Activated naive CD8-positive, alpha-beta T cell treated with anti-CD3 and anti-CD28 coated beads for 36 hours (primary cell): ENCODE measurements at regions not wholly inside any gene's neighbourhood (a gene's known extent, or its start where the extent isn't known, plus 50 kb on each side); places are given as distances from the start of the nearest gene placed in this dataset.

Source experiments
- DNase-seq: peaks from one replicate; pipeline ENCODE4 v3.0.0; 2021
- H3K27ac Mint-ChIP-seq: one replicate; pipeline ENCODE4 v1.8.0; 2022; ENCODE audit warnings: mild to moderate bottlenecking, moderate library complexity, mixed read lengths
- H3K27me3 Mint-ChIP-seq: one replicate; pipeline ENCODE4 v1.8.0; 2022; ENCODE audit warnings: mild to moderate bottlenecking, mixed read lengths
- H3K36me3 Mint-ChIP-seq: one replicate; pipeline ENCODE4 v1.8.0; 2021; ENCODE audit warnings: mild to moderate bottlenecking, mixed read lengths
- H3K4me1 Mint-ChIP-seq: one replicate; pipeline ENCODE4 v1.8.0; 2021; ENCODE audit warnings: mixed read lengths
- H3K4me3 Mint-ChIP-seq: one replicate; pipeline ENCODE4 v1.8.0; 2022; ENCODE audit warnings: mild to moderate bottlenecking, moderate library complexity, mixed read lengths
- H3K9me3 Mint-ChIP-seq: one replicate; pipeline ENCODE4 v1.8.0; 2022; ENCODE audit warnings: mixed read lengths

- no peak for DNase-seq
- Mint-ChIP-seq H3K27me3 (no peaks in the 10 kb centered on the region), H3K27ac (no peak overlapping the region), H3K36me3 (no peaks in the 10 kb centered on the region), H3K4me1 (no peaks in the 10 kb centered on the region), H3K4me3 (no peak overlapping the region), H3K9me3 (peaks cover 5% of the 10 kb centered on the region)
Measured at GRCh38 chr6:92160226-92160625, 1259.1 kb downstream of the EPHA7 start.

- peaks cover 5% of the 10 kb centered on the region for H3K9me3 Mint-ChIP-seq
- no peaks in the 10 kb centered on the region for H3K36me3 Mint-ChIP-seq
- H3K27me3 Mint-ChIP-seq: no peaks in the 10 kb centered on the region
Measured at GRCh38 chr6:92159046-92159445, 1260.3 kb downstream of the EPHA7 start.

GRCh38 chr6:92150553-92150952, 1268.8 kb downstream of the EPHA7 start:
- H3K27me3 Mint-ChIP-seq: no peaks in the 10 kb centered on the region
- H3K4me1 Mint-ChIP-seq: no peaks in the 10 kb centered on the region
- H3K4me3 Mint-ChIP-seq: no peak overlapping the region

More at GRCh38 chr6:92159046-92159445, 1260.3 kb downstream of the EPHA7 start:
- DNase-seq: no peak
- Mint-ChIP-seq H3K4me1 (no peaks in the 10 kb centered on the region), H3K27ac (no peak overlapping the region), H3K4me3 (no peak overlapping the region)

DNA sequence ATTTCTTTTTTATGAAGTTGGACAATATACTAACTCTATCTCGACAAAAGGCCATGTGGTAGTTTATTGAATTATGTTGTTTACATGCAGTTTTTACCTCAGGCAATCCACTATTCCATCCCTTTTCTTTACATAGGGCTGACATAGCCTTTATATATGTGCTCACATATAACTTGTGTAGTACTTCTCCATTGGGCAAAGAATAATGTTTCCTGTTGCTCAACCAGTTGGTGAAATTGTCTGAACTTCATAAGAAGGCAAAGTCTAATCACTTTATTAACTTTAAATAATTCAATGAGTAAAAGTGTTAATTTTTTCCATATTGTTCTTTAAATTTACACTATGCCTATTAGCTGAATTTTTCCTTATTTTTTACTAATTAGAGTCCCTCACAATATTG, 1272.1 kb downstream of the EPHA7 start:
- H3K36me3 Mint-ChIP-seq: no peaks in the 10 kb centered on the region
- H3K9me3 Mint-ChIP-seq: peaks cover 6% of the 10 kb centered on the region
- no peaks in the 10 kb centered on the region for H3K27me3 Mint-ChIP-seq
- no peak overlapping the region for H3K4me3 Mint-ChIP-seq
- no peaks in the 10 kb centered on the region for H3K4me1 Mint-ChIP-seq
- no peak overlapping the region for H3K27ac Mint-ChIP-seq
- DNase-seq: no peak

More at GRCh38 chr6:92150553-92150952, 1268.8 kb downstream of the EPHA7 start:
- H3K9me3 Mint-ChIP-seq: peaks cover 4% of the 10 kb centered on the region
- no peak overlapping the region for H3K27ac Mint-ChIP-seq
- DNase-seq: no peak
- H3K36me3 Mint-ChIP-seq: no peaks in the 10 kb centered on the region

GRCh38 chr6:92139601-92140000, 1279.8 kb downstream of the EPHA7 start:
- Mint-ChIP-seq H3K4me1 (no peaks in the 10 kb centered on the region), H3K36me3 (no peaks in the 10 kb centered on the region), H3K9me3 (peaks cover 3% of the 10 kb centered on the region), H3K27ac (no peak overlapping the region), H3K27me3 (no peaks in the 10 kb centered on the region), H3K4me3 (no peak overlapping the region)
- DNase-seq: no peak

GRCh38 chr6:92132957-92133356, 1286.4 kb downstream of the EPHA7 start:
- Mint-ChIP-seq H3K4me1 (no peaks in the 10 kb centered on the region), H3K4me3 (no peak overlapping the region), H3K36me3 (no peaks in the 10 kb centered on the region), H3K27ac (no peak overlapping the region), H3K9me3 (no peaks in the 10 kb centered on the region), H3K27me3 (no peaks in the 10 kb centered on the region)
- DNase-seq: no peak

GRCh38 chr6:92132457-92132856, 1286.9 kb downstream of the EPHA7 start:
- Mint-ChIP-seq H3K36me3 (no peaks in the 10 kb centered on the region), H3K4me3 (no peak overlapping the region), H3K4me1 (no peaks in the 10 kb centered on the region), H3K9me3 (no peaks in the 10 kb centered on the region), H3K27ac (no peak overlapping the region), H3K27me3 (no peaks in the 10 kb centered on the region)
- DNase-seq: no peak

DNA sequence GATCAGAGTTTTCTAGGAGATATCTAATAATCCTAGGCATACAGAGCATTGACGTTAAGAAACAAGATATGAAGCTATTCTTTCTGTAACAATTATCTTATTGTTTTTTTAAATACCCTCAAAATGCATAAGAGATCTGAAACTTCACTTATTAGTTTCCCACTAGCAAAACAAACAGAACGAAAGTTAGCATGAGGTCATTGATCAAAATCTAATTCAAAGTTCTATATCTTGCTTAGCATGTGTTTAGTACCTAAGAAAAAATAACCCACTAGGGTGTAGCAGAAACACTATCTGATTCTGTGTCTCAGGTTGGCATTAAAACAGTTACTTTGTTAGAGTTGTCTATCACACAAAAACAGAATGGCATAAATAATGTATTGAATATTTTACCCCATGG, 1288.4 kb downstream of the EPHA7 start:
- no peak overlapping the region for H3K4me3 Mint-ChIP-seq
- no peaks in the 10 kb centered on the region for H3K4me1 Mint-ChIP-seq
- H3K9me3 Mint-ChIP-seq: peaks cover 3% of the 10 kb centered on the region
- H3K36me3 Mint-ChIP-seq: no peaks in the 10 kb centered on the region
- no peak for DNase-seq
- no peaks in the 10 kb centered on the region for H3K27me3 Mint-ChIP-seq
- no peak overlapping the region for H3K27ac Mint-ChIP-seq

GRCh38 chr6:92126983-92127382, 1292.4 kb downstream of the EPHA7 start:
- no peak for DNase-seq
- no peaks in the 10 kb centered on the region for H3K27me3 Mint-ChIP-seq
- H3K9me3 Mint-ChIP-seq: peaks cover 3% of the 10 kb centered on the region
- no peak overlapping the region for H3K4me3 Mint-ChIP-seq
- no peak overlapping the region for H3K27ac Mint-ChIP-seq
- H3K36me3 Mint-ChIP-seq: no peaks in the 10 kb centered on the region
- no peaks in the 10 kb centered on the region for H3K4me1 Mint-ChIP-seq

- H3K27ac Mint-ChIP-seq: no peak overlapping the region
- no peaks in the 10 kb centered on the region for H3K27me3 Mint-ChIP-seq
- no peak for DNase-seq
- no peak overlapping the region for H3K4me3 Mint-ChIP-seq
- H3K9me3 Mint-ChIP-seq: peaks cover 3% of the 10 kb centered on the region
- H3K36me3 Mint-ChIP-seq: no peaks in the 10 kb centered on the region
- H3K4me1 Mint-ChIP-seq: no peaks in the 10 kb centered on the region
Measured at GRCh38 chr6:92126088-92126487, 1293.3 kb downstream of the EPHA7 start.

GRCh38 chr6:92125681-92126080, 1293.7 kb downstream of the EPHA7 start:
- Mint-ChIP-seq H3K27me3 (no peaks in the 10 kb centered on the region), H3K27ac (no peak overlapping the region), H3K4me1 (no peaks in the 10 kb centered on the region), H3K36me3 (no peaks in the 10 kb centered on the region), H3K9me3 (peaks cover 3% of the 10 kb centered on the region), H3K4me3 (no peak overlapping the region)
- DNase-seq: no peak

DNA sequence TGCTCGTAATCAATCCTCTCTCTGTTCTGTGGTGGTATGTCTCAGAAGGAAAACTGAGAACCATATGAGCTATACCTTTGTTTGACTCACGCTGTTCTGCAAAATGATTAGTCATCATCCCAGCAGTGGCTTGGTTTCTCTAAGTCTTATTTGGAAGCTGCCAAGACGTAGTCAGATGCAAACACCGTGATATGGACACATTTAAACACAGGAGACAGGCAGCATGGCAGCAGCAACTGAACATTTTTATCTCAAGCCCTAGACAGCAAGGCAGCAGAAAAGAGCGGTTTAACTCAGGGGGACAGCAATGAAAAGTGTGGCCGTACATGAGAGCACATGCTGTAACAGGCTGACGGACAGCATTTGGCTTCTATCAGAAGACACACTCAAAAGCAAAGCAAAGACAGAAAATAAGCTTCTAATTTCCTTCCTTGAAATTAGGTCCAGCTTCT, 1295.1 kb downstream of the EPHA7 start:
- peaks cover 3% of the 10 kb centered on the region for H3K9me3 Mint-ChIP-seq
- no peaks in the 10 kb centered on the region for H3K27me3 Mint-ChIP-seq
- H3K27ac Mint-ChIP-seq: no peak overlapping the region
- no peaks in the 10 kb centered on the region for H3K4me1 Mint-ChIP-seq
- no peaks in the 10 kb centered on the region for H3K36me3 Mint-ChIP-seq
- DNase-seq: no peak
- no peak overlapping the region for H3K4me3 Mint-ChIP-seq

DNA sequence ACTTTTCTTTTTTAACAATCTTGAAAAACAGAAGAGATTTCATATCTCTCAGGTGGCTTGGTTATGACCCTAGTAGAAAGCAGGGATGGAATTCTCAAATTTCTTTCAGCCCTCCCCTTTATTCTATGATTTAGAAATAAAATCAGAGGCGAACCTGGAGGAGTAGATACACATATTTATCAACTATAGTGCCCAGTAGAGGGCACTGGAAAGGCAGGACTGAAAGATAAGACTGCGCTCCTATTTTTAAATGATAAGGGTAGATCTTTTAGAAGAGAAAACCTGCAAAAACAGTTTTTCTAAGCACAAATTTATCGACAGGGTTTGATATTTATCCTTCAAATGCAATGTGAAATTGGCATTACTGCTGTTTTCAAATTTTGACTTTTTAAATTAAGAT, 1296.6 kb downstream of the EPHA7 start:
- Mint-ChIP-seq H3K4me1 (no peaks in the 10 kb centered on the region), H3K36me3 (no peaks in the 10 kb centered on the region), H3K4me3 (no peak overlapping the region), H3K27ac (no peak overlapping the region), H3K9me3 (peaks cover 3% of the 10 kb centered on the region), H3K27me3 (no peaks in the 10 kb centered on the region)
- DNase-seq: no peak

GRCh38 chr6:92121228-92121627, 1298.1 kb downstream of the EPHA7 start:
- no peaks in the 10 kb centered on the region for H3K9me3 Mint-ChIP-seq
- no peak overlapping the region for H3K4me3 Mint-ChIP-seq

DNA sequence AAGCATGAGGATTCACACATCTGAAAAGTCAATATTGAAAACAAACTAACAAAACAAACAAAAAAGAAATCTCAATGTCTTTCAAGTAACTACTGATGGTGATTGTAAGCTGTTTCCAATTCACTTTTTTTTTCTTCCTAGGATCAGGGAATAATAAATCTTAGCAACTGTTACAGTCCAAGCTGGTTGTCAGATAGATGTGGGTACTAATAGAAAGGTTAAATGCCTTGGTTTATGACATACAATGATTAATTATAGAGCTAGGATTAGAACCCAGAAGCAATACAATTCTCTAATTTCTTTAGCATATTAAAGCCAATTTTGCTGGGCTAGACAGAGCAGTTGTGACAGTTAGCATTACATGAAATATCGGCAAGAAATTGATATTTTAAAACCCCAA, 1301.6 kb downstream of the EPHA7 start:
- Mint-ChIP-seq H3K9me3 (no peaks in the 10 kb centered on the region), H3K4me1 (no peaks in the 10 kb centered on the region), H3K27me3 (no peaks in the 10 kb centered on the region), H3K27ac (no peak overlapping the region), H3K4me3 (no peak overlapping the region), H3K36me3 (no peaks in the 10 kb centered on the region)
- DNase-seq: no peak

More at GRCh38 chr6:92121228-92121627, 1298.1 kb downstream of the EPHA7 start:
- Mint-ChIP-seq H3K27me3 (no peaks in the 10 kb centered on the region), H3K27ac (no peak overlapping the region), H3K36me3 (no peaks in the 10 kb centered on the region), H3K4me1 (no peaks in the 10 kb centered on the region)
- DNase-seq: no peak

GRCh38 chr6:92114797-92115196, 1304.6 kb downstream of the EPHA7 start:
- H3K27me3 Mint-ChIP-seq: no peaks in the 10 kb centered on the region
- peaks cover 2% of the 10 kb centered on the region for H3K9me3 Mint-ChIP-seq
- H3K36me3 Mint-ChIP-seq: no peaks in the 10 kb centered on the region
- H3K27ac Mint-ChIP-seq: no peak overlapping the region
- no peak for DNase-seq
- H3K4me3 Mint-ChIP-seq: no peak overlapping the region
- no peaks in the 10 kb centered on the region for H3K4me1 Mint-ChIP-seq
